ENCODE measurements at regions not wholly inside any gene's neighbourhood (a gene's known extent, or its start where the extent isn't known, plus 50 kb on each side); places are given as distances from the start of the nearest gene placed in this dataset.
"Not testable (repeated sequence)": the region's sequence is repeated elsewhere in the genome, so short reads cannot be mapped to it uniquely, and the experiment has no call there.

GRCh38 chr21:35517865-35518264 is 468.8 kb upstream of the RUNX1 start:
- no peak for ATAC-seq

GRCh38 chr21:35516292-35516691 is 467.2 kb upstream of the RUNX1 start:
- ATAC-seq, result not testable (repeated sequence)

GRCh38 chr21:35512346-35512745 is 463.2 kb upstream of the RUNX1 start:
- no peak for ATAC-seq

GRCh38 chr21:35511696-35512162 is 462.6 kb upstream of the RUNX1 start:
- ATAC-seq, result no peak

GRCh38 chr21:35510957-35511695 is 462.0 kb upstream of the RUNX1 start:
- peak; percentile 71 for ATAC-seq

DNA sequence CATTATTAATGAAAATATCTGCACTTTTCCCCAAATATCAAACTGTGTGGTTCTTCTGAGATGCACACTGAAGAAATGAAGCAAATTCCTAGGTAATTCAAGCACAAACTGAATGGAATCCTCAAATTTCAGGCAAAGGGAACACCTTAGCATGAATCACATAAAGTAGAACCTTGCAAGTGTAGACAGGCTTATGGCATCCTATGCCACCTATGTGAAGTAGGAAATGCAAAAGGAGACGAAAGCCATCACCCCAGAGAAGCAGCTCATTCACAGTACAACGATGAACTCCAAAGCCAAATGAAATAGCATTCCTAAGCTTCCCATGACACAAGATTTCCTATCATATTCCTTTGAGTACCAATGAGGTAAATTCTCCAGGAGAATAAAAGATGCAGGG is 461.2 kb upstream of the RUNX1 start:
- peak; percentile 59 for ATAC-seq

- no peak for ATAC-seq
Measured at GRCh38 chr21:35509001-35509704, 460.1 kb upstream of the RUNX1 start.

DNA sequence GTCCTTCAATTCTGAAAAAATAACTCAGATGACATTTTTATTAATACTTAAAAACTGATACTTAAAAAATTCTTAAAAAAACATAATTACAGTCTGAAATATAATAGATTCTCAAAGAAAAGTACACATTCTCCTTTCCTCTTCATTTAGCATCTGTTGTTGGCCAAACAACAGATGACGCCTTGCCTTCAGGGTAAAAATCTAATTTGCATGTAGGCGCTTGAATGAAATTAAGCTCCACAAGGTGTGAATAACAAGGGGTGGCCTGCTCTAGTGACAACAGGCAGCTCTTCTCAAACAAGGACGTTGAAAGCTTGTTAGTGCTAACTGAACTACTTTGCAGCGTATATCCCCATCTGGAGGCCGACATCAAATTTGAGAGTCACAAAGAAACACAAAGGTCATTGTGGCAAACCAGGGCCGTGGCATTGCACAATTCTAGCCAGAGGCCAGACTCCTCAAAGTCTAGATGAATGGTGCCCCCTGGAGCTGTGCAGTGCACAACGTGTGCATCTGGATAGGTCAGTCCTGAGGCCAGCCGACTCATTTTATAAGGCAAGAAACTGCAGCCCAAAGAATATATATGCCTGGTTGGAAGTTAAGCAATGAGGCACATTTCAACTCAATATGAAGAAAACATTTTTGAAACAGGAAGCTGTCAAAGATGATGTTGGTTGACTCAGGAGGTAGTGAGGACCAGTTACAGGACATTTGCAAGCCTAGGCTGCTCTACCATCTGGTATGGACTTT is 459.2 kb upstream of the RUNX1 start:
- ATAC-seq, result peak; percentile 61

DNA sequence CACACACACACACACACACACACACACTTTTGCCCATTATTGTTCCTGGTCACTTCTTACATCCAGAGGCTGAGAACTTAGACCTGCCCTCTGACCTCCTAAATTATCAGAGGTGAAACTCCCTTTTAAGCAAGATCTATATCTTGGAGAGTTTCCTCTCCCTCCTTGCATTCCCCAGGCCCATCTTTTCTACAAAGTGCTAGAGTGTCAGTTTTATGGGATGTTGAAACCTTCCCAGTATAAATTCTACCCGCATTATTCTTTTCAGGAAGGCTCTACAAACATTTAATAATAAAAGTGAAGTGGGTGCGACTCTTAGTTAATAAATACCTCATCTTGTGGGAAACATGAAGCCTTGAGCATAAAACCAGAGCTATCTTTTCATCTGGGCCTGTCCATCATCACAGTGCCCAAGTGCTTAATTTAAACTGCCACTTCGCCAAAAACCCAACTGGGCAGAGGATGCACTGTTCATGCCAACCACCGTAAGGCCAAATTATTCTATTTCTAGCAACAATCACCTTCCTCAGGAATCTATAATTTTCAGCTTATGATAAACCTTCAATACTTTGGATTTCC is 458.2 kb upstream of the RUNX1 start:
- ATAC-seq, result no peak

- ATAC-seq, result no peak
Measured at GRCh38 chr21:35506771-35507170, 457.7 kb upstream of the RUNX1 start.

- no peak for ATAC-seq
Measured at GRCh38 chr21:35506352-35506751, 457.2 kb upstream of the RUNX1 start.

DNA sequence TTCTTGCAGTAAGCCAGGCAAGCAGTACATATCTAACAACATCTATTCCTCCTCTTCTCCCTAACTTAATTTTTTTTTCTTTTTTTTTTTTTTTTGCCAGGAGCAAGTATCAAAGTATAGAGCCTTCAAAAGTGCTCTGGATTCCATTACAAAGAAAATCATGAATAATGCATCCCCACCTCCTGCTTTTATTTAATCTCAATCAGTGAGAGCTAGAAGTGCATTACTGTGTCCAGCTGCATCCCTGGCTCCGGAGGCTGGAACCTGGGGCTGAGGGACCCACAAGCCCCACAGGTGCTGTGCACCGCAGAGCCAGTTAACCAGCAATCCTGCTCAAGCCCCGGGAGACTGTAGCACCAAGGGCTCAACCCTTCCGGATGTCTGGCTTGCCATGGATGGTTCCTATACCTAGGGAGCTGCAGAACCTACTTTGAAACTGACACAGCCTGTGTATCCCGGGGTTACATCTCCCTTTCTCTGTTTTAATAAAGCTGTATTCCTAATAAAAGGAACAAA is 455.9 kb upstream of the RUNX1 start:
- no peak for ATAC-seq

GRCh38 chr21:35504277-35504676 is 455.2 kb upstream of the RUNX1 start:
- no peak for ATAC-seq

GRCh38 chr21:35503671-35504070 is 454.6 kb upstream of the RUNX1 start:
- ATAC-seq, result no peak

DNA sequence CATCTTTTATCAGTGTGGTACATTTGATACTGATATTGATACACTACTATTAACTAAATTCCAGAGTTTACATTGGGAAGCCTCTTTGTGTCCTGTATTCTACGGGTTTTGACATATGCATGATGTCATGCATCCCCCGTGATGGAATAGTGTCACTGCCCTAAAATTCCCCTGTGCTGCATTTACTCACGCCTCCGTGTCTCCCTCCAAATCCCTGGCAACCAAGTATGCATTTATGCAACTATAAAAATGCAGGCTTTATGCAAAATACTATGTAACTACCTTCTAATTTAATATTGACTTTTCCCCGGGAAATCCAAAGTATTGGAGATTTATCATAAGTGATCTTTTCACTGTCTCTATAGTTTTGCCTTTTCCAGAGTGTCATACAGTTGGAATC is 453.7 kb upstream of the RUNX1 start:
- no peak for ATAC-seq

DNA sequence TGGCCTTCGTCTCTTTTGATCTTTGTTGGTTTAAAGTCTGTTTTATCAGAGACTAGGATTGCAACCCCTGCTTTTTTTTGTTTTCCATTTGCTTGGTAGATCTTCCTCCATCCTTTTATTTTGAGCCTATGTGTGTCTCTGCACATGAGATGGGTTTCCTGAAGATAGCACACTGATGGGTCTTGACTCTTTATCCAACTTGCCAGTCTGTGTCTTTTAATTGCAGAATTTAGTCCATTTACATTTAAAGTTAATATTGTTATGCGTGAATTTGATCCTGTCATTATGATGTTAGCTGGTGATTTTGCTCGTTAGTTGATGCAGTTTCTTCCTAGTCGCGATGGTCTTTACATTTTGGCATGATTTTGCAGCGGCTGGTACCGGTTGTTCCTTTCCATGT is 448.4 kb upstream of the RUNX1 start:
- not testable (repeated sequence) for ATAC-seq

- peak; percentile 80 for ATAC-seq
Measured at GRCh38 chr21:35491920-35492678, 443.0 kb upstream of the RUNX1 start.

DNA sequence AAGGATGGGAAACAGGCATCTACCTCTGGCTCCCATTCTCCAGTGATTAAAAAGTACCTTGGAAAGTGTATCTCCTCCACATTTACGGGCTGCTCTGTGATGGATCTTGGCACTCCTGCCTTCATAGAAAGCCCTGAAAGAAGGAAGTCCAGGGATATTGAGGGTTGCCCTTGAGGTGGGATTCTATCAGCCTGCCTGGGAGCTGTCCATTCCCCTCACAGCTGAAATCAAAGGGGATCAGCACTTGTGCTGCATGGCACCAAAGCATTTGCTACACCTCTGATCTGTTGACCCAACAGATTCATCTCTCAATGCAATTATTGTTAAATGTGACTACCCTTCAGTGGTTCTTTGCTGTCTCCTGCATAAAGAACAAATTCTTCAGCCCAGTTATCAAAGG is 442.0 kb upstream of the RUNX1 start:
- no peak for ATAC-seq

DNA sequence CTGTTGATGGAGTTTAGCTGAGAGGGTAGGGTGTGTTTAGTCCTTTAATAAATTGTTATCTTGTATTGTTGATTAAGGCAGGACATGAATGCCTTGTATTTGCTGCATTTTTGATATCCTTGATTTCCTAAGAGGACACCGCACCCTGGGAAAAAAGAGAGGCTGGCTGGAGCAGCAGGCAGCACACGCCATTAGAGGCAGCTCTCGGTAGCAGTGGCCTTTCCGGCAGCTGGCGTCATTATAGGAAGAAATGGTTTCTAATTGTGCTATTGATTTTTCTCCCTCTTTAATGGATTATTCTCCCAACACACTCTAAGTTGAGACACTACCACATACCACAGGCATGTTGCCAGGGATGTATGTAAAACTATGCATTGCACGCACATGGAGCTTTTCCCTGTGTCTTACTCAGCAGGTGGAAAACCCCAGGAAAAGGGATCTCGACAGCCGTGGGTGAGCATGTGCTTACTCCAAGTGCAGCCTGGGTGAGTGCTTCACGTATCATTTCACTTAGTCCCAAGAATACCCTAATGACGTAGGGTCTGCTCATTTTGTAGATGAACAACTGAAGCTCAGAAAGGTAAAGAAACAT is 440.4 kb upstream of the RUNX1 start:
- ATAC-seq, result no peak

GRCh38 chr21:35488946-35489345 is 439.8 kb upstream of the RUNX1 start:
- ATAC-seq, result no peak

DNA sequence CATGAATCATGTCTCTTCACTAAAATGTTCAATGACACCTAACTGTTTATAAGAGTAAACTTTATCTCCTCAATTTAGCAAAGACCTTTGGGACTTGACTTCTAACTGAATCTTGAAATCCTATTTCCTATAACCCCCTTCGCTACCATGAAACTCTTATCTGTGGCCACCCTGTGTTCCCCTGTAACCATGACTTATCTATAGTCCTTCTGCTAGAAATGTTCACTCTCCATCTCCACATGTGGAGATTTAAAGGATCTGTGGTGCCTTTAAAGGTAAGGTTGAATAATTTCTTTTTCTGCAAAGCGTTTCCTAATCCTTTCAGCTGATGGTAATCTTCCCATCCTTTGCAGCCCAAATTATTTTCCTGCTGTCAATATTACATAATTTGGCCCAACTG is 436.3 kb upstream of the RUNX1 start:
- ATAC-seq, result no peak

DNA sequence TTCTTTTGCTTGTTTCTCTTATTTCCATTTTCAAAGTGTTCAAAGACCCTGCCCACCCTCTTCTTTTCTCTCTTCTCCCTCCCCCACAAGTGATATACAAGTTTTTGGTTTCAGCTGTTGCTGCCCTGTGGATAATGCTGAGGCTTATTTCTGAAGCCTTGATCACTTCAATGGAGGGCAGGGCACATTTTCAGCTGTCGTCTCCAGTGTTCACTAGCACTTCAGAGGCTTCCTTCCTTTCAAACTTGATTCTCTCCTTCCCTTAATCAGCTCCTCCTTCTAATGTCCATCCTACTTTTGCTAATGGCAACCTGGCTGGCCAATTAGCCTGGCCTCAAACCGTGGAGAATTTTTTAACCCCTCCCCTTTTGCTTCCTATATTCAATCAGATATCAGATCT is 435.7 kb upstream of the RUNX1 start:
- ATAC-seq, result no peak

Measured in esophagus mucosa (tissue), 1 donor.